SU-DHL-6 (cell line): ENCODE measurements at regions not wholly inside any gene's neighbourhood (a gene's known extent, or its start where the extent isn't known, plus 50 kb on each side); places are given as distances from the start of the nearest gene placed in this dataset.

Source experiments
- CTCF ChIP-seq: fragments of 200-600 bp; sonication (generic); IDR thresholded peaks from one replicate; pipeline ENCODE4 v1.5.1; 2017; ENCODE audit warnings: antibody characterized with exemption, mild to moderate bottlenecking, low read length, moderate library complexity; ENCODE audit not compliant: insufficient read depth, poor library complexity, severe bottlenecking
- EZH2phosphoT487 ChIP-seq: fragments of 200-600 bp; sonication (generic), shearing (Covaris generic); conservative IDR thresholded peaks from 2 replicates; pipeline ENCODE4 v1.6.1; 2018; ENCODE audit warnings: mild to moderate bottlenecking, antibody characterized with exemption, low read length, moderate library complexity, mixed read lengths

- TF ChIP-seq CTCF (no peak), EZH2phosphoT487 (no peak)
Measured at GRCh38 chr9:31302620-31303418, 1081.6 kb upstream of the ACO1 start.
